Right lobe of liver (tissue), 4 donors: ENCODE measurements at regions not wholly inside any gene's neighbourhood (a gene's known extent, or its start where the extent isn't known, plus 50 kb on each side); places are given as distances from the start of the nearest gene placed in this dataset.

Experiments used
- POLR2A ChIP-seq: fragments of 450-650 bp; IDR thresholded peaks from one replicate; pipeline ENCODE4 v1.6.1; 2017; ENCODE audit warnings: antibody characterized with exemption, mild to moderate bottlenecking
- TF ChIP-seq, protein P1 (sequence below), 4 donors: fragments of 200-600 bp in 3 of 4; fragments of 450-650 bp in 1 of 4; IDR thresholded peaks; one replicate each; pipeline versions ENCODE4 v1.5.1 to v1.8.0; 2016 to 2022; ENCODE audit warnings: antibody characterized with exemption in 4 of 4, mild to moderate bottlenecking in 2 of 4
- donor health status: DM: no; HTN: no; CAD: no.
- donor health status: DM: no; HTN: no; CAD: no.
- donor health status: DM: no; HTN: yes; CAD: no.

DNA sequence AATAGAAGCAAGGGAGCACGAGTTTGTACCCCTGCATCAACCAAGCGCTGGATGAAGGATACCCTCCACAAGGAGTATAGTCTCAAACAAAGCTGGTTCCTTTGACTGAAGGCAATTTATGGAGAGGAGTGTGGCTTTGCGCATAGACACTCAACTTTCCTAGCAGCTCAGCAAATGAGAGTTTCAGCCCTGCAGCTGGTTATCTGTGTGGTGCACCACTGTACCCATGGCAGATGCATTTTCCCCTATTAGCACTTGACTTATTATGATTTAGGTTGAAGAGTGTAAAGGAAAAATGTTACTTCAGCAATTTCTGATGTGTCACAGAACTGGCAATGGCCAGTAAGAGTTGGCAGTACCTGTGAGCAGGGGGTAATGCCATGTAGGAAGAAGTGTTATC is 440.1 kb upstream of the LINC00305 start:
- TF ChIP-seq, protein P1, sequence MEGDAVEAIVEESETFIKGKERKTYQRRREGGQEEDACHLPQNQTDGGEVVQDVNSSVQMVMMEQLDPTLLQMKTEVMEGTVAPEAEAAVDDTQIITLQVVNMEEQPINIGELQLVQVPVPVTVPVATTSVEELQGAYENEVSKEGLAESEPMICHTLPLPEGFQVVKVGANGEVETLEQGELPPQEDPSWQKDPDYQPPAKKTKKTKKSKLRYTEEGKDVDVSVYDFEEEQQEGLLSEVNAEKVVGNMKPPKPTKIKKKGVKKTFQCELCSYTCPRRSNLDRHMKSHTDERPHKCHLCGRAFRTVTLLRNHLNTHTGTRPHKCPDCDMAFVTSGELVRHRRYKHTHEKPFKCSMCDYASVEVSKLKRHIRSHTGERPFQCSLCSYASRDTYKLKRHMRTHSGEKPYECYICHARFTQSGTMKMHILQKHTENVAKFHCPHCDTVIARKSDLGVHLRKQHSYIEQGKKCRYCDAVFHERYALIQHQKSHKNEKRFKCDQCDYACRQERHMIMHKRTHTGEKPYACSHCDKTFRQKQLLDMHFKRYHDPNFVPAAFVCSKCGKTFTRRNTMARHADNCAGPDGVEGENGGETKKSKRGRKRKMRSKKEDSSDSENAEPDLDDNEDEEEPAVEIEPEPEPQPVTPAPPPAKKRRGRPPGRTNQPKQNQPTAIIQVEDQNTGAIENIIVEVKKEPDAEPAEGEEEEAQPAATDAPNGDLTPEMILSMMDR (IDR thresholded peaks at IDR 0.05) = no peak
- no peak for TF ChIP-seq POLR2A
